GM18873 (cell line): ENCODE measurements at regions not wholly inside any gene's neighbourhood (a gene's known extent, or its start where the extent isn't known, plus 50 kb on each side); places are given as distances from the start of the nearest gene placed in this dataset.
"Not testable (repeated sequence)": the region's sequence is repeated elsewhere in the genome, so short reads cannot be mapped to it uniquely, and the experiment has no call there.

ENCODE experiments used
- ATAC-seq: cut with Tn5 transposase; IDR thresholded peaks from one replicate; pipeline ENCODE4 v1.9.1; 2021; ENCODE audit warnings: mild to moderate bottlenecking, moderate library complexity, moderate number of reproducible peaks; ENCODE audit not compliant: unreplicated experiment, low FRiP score

- no peak for ATAC-seq
Measured at GRCh38 chr10:84571146-84571545, 242.8 kb downstream of the CCSER2 start.

GRCh38 chr10:84574102-84574501 lies 245.7 kb downstream of the CCSER2 start:
- ATAC-seq: no peak

GRCh38 chr10:84581976-84582375 lies 253.6 kb downstream of the CCSER2 start:
- no peak for ATAC-seq

GRCh38 chr10:84583501-84583900 lies 255.1 kb downstream of the CCSER2 start:
- ATAC-seq: no peak

GRCh38 chr10:84587789-84588188 lies 259.4 kb downstream of the CCSER2 start:
- no peak for ATAC-seq

- ATAC-seq: no peak
Measured at GRCh38 chr10:84588426-84588825, 260.0 kb downstream of the CCSER2 start.

- no peak for ATAC-seq
Measured at GRCh38 chr10:84588971-84589370, 260.6 kb downstream of the CCSER2 start.

- ATAC-seq: no peak
Measured at GRCh38 chr10:84589526-84590205, 261.3 kb downstream of the CCSER2 start.

- no peak for ATAC-seq
Measured at GRCh38 chr10:84590327-84591193, 262.2 kb downstream of the CCSER2 start.

GRCh38 chr10:84593506-84593905 lies 265.1 kb downstream of the CCSER2 start:
- ATAC-seq: no peak

- ATAC-seq: no peak
Measured at GRCh38 chr10:84596585-84596984, 268.2 kb downstream of the CCSER2 start.

- no peak for ATAC-seq
Measured at GRCh38 chr10:84599254-84599653, 270.9 kb downstream of the CCSER2 start.

GRCh38 chr10:84600947-84601346 lies 272.6 kb downstream of the CCSER2 start:
- ATAC-seq: no peak

- ATAC-seq: not testable (repeated sequence)
Measured at GRCh38 chr10:84602543-84602942, 274.2 kb downstream of the CCSER2 start.

- ATAC-seq: no peak
Measured at GRCh38 chr10:84603971-84604370, 275.6 kb downstream of the CCSER2 start.

GRCh38 chr10:84605802-84606201 lies 277.4 kb downstream of the CCSER2 start:
- ATAC-seq: no peak

- ATAC-seq: no peak
Measured at GRCh38 chr10:84606428-84606827, 278.0 kb downstream of the CCSER2 start.

GRCh38 chr10:84607044-84607443 lies 278.7 kb downstream of the CCSER2 start:
- no peak for ATAC-seq

GRCh38 chr10:84607523-84607922 lies 279.1 kb downstream of the CCSER2 start:
- no peak for ATAC-seq

GRCh38 chr10:84608126-84608525 lies 279.7 kb downstream of the CCSER2 start:
- peak; percentile 76 for ATAC-seq

GRCh38 chr10:84613336-84614021 lies 285.1 kb downstream of the CCSER2 start:
- peak; percentile 61 for ATAC-seq
